ENCODE measurements at regions not wholly inside any gene's neighbourhood (a gene's known extent, or its start where the extent isn't known, plus 50 kb on each side); places are given as distances from the start of the nearest gene placed in this dataset.

- Histone ChIP-seq H3K27ac (ENCODE audit: low read depth in 2 of 2, low read length in 1 of 2) (no peak overlapping the region), H3K36me3 (ENCODE audit: control insufficient read depth in 2 of 2, insufficient read depth in 2 of 2, low read length in 1 of 2) (no peaks in the 10 kb centered on the region), H3K4me1 (ENCODE audit: control insufficient read depth in 2 of 2, insufficient read depth in 2 of 2, low read length in 1 of 2) (peaks cover 0 to 3% of the 10 kb centered on the region in 2 donors), H3K27me3 (ENCODE audit: control insufficient read depth in 1 of 2, insufficient read depth in 2 of 2, low read length in 2 of 2) (no peaks in the 10 kb centered on the region), H3K9me3 (ENCODE audit: control insufficient read depth in 2 of 2, insufficient read depth in 1 of 2, low read depth in 1 of 2, low read length in 1 of 2) (no peaks in the 10 kb centered on the region), H3K4me3 (ENCODE audit: low read depth in 1 of 2, low read length in 2 of 2) (no peak overlapping the region)
These were observed 107.4 kb downstream of the NR1D2 start for GRCh38 chr3:24052446-24052845.

DNA sequence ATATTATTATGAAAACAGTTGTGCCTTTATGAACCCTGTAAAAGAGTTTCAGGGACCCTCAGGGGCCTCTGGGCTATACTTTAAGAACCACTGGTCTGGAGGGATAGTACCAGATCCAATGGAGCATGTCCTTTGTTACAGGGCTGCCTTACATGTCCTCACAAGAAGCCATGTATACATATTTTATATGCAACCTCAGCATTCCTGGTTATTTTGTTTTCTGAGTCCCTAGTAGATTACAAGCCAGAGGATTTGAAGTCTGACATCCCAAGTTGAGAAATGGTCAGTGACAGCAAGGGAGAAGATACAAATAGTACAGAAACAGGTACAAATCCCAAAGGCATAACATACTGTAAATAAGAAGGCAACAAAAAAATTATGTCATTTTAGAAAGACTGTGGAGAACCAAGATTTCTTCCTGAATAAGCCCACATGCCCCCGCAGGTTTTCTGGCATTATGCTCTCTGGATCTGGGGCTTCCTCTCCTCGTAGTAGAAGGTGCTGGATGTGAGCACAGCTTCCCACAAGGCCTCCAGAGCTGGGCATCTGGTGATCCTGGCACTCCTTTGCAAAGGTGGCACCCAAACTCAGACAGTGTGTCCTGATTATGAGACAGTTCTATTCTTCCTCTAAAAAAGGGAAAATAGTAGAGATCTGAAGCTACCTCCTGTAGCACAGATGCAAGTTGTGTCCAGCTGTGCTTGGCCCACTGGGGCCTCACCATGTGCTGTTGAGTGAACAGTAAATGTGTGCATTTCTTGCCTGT, 114.0 kb downstream of the NR1D2 start:
- H3K9me3 ChIP-seq (ENCODE audit: control insufficient read depth in 2 of 2, insufficient read depth in 1 of 2, low read depth in 1 of 2, low read length in 1 of 2): no peaks in the 10 kb centered on the region
- no peak overlapping the region for H3K27ac ChIP-seq (ENCODE audit: low read depth in 2 of 2, low read length in 1 of 2)
- WGBS, 2 donors: 54 to 65% methylated on average over 2 of the region's 2 CpGs

DNA sequence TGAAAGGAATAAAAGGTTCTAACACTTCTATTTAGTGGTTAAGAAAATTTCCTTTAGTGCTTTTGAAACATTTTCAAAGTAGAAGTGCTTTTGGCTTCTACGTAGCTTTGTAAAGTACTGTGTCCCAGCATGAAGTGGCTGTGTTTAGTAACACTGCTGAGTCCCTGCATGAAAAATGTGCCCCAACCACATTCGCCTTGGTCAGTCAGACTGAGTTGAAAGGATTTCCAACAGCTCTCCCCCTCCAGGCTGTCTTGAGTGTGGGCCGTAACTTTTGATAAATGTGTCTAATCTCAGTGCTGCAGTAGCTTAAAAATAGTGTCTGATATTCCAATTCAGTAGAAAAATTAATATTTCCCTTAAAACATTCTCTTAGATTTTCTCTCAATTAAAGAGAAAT, 115.0 kb downstream of the NR1D2 start:
- no peaks in the 10 kb centered on the region for H3K9me3 ChIP-seq (ENCODE audit: control insufficient read depth in 2 of 2, insufficient read depth in 1 of 2, low read depth in 1 of 2, low read length in 1 of 2)

More for the DNA sequence above, 114.0 kb downstream of the NR1D2 start:
- no peaks in the 10 kb centered on the region for H3K27me3 ChIP-seq (ENCODE audit: control insufficient read depth in 1 of 2, insufficient read depth in 2 of 2, low read length in 2 of 2)
- no peaks in the 10 kb centered on the region for H3K4me1 ChIP-seq (ENCODE audit: control insufficient read depth in 2 of 2, insufficient read depth in 2 of 2, low read length in 1 of 2)
- H3K4me3 ChIP-seq (ENCODE audit: low read depth in 1 of 2, low read length in 2 of 2): no peak overlapping the region
- no peaks in the 10 kb centered on the region for H3K36me3 ChIP-seq (ENCODE audit: control insufficient read depth in 2 of 2, insufficient read depth in 2 of 2, low read length in 1 of 2)

GRCh38 chr3:24062916-24063315, 117.8 kb downstream of the NR1D2 start:
- Histone ChIP-seq H3K27me3 (ENCODE audit: control insufficient read depth in 1 of 2, insufficient read depth in 2 of 2, low read length in 2 of 2) (no peaks in the 10 kb centered on the region), H3K9me3 (ENCODE audit: control insufficient read depth in 2 of 2, insufficient read depth in 1 of 2, low read depth in 1 of 2, low read length in 1 of 2) (no peaks in the 10 kb centered on the region), H3K27ac (ENCODE audit: low read depth in 2 of 2, low read length in 1 of 2) (no peak overlapping the region), H3K4me1 (ENCODE audit: control insufficient read depth in 2 of 2, insufficient read depth in 2 of 2, low read length in 1 of 2) (no peaks in the 10 kb centered on the region), H3K36me3 (ENCODE audit: control insufficient read depth in 2 of 2, insufficient read depth in 2 of 2, low read length in 1 of 2) (no peaks in the 10 kb centered on the region), H3K4me3 (ENCODE audit: low read depth in 1 of 2, low read length in 2 of 2) (no peak overlapping the region)
- WGBS, 2 donors: 57 to 63% methylated on average over 3 of the region's 3 CpGs

More for the DNA sequence above, 115.0 kb downstream of the NR1D2 start:
- no peaks in the 10 kb centered on the region for H3K4me1 ChIP-seq (ENCODE audit: control insufficient read depth in 2 of 2, insufficient read depth in 2 of 2, low read length in 1 of 2)
- no peak overlapping the region for H3K4me3 ChIP-seq (ENCODE audit: low read depth in 1 of 2, low read length in 2 of 2)
- no peaks in the 10 kb centered on the region for H3K36me3 ChIP-seq (ENCODE audit: control insufficient read depth in 2 of 2, insufficient read depth in 2 of 2, low read length in 1 of 2)
- WGBS, 2 donors: 22 to 46% methylated on average over 3 of the region's 3 CpGs
- no peaks in the 10 kb centered on the region for H3K27me3 ChIP-seq (ENCODE audit: control insufficient read depth in 1 of 2, insufficient read depth in 2 of 2, low read length in 2 of 2)
- H3K27ac ChIP-seq (ENCODE audit: low read depth in 2 of 2, low read length in 1 of 2): no peak overlapping the region
